ENCODE measurements at regions not wholly inside any gene's neighbourhood (a gene's known extent, or its start where the extent isn't known, plus 50 kb on each side); places are given as distances from the start of the nearest gene placed in this dataset.

- TF ChIP-seq FOXM1 (IDR thresholded peaks at IDR 0.05; ENCODE audit: borderline replicate concordance), result no peak
- TF ChIP-seq SP1 (IDR thresholded peaks at IDR 0.05), result no peak
- TF ChIP-seq, protein P1, sequence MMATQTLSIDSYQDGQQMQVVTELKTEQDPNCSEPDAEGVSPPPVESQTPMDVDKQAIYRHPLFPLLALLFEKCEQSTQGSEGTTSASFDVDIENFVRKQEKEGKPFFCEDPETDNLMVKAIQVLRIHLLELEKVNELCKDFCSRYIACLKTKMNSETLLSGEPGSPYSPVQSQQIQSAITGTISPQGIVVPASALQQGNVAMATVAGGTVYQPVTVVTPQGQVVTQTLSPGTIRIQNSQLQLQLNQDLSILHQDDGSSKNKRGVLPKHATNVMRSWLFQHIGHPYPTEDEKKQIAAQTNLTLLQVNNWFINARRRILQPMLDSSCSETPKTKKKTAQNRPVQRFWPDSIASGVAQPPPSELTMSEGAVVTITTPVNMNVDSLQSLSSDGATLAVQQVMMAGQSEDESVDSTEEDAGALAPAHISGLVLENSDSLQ (IDR thresholded peaks at IDR 0.05), result peak; percentile 58
- TF ChIP-seq SUZ12 (IDR thresholded peaks at IDR 0.05), result no peak
- no peak for TF ChIP-seq FOXA1 (IDR thresholded peaks at IDR 0.05)
- no peak for TF ChIP-seq ELF4 (IDR thresholded peaks at IDR 0.05)
These were observed 1450.2 kb downstream of the HACE1 start for GRCh38 chr6:103409475-103409874.
